ENCODE measurements at regions not wholly inside any gene's neighbourhood (a gene's known extent, or its start where the extent isn't known, plus 50 kb on each side); places are given as distances from the start of the nearest gene placed in this dataset.
"Not testable (repeated sequence)": the region's sequence is repeated elsewhere in the genome, so short reads cannot be mapped to it uniquely, and the experiment has no call there.

DNA sequence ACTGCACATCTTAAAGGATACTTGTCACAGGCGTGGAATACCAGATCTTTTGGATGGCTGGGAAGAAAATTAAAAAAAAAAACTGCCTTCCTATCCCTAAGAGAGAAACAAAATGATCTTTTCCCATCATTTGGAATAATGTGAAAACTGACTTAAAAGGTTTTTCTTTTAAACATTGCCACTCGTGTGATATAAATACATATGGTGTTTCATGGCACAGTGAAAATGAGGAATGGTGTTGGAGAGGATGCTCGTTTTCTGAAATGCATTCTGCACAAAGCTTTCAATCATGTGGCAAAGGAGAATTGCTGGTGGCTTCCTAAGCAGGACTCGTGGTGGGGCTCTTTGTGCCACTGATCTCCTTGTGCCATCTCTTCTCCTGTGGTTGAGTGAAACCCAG lies 74.9 kb upstream of the LRRC4C start:
- Histone ChIP-seq H3K4me1 (no peaks in the 10 kb centered on the region), H3K27ac (no peak overlapping the region), H3K4me3 (no peak overlapping the region), H3K27me3 (no peaks in the 10 kb centered on the region), H3K9me3 (no peaks in the 10 kb centered on the region), H3K36me3 (no peaks in the 10 kb centered on the region)
- intact Hi-C loops (cut with DNase I) = no loop called here
- ATAC-seq = no peak
- no peak for TF ChIP-seq CTCF (IDR thresholded peaks at IDR 0.05)
- DNase-seq = no peak

GRCh38 chr11:41534861-41535260 lies 75.4 kb upstream of the LRRC4C start:
- H3K4me1 ChIP-seq = no peaks in the 10 kb centered on the region
- ATAC-seq (no peak), DNase-seq (no peak)
- TF ChIP-seq CTCF (IDR thresholded peaks at IDR 0.05) = no peak
- no peak overlapping the region for H3K4me3 ChIP-seq
- no peaks in the 10 kb centered on the region for H3K27me3 ChIP-seq
- no peaks in the 10 kb centered on the region for H3K9me3 ChIP-seq
- no peak overlapping the region for H3K27ac ChIP-seq
- intact Hi-C loops (cut with DNase I) = no loop called here
- no peaks in the 10 kb centered on the region for H3K36me3 ChIP-seq

DNA sequence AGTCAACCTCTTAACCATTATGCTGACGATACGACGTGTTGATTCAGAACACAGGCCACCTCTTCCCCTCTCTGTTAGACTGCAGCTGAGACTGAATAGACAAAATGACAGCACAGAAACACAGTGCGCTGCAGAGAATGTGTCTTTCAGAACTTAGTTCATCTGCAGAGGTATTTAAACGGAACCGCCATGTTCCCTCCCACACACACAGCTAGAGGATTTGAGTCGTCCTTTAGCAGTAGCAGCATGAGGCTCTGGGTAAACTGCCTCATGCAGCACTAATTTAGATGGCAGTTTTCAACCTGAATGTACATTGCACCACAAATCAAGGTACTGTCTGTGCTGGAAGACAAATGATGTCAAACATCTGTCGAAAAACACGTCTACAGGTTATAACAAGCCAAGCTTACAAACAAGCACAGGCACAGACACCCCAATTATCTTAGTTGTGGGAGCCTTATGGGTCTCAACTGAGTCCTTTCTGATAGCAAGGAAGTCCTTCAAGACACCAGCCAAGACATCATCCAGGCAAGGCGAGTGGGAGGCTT lies 76.6 kb upstream of the LRRC4C start:
- no peaks in the 10 kb centered on the region for H3K9me3 ChIP-seq
- no peak overlapping the region for H3K4me3 ChIP-seq
- no peak for TF ChIP-seq CTCF (IDR thresholded peaks at IDR 0.05)
- H3K27me3 ChIP-seq = no peaks in the 10 kb centered on the region
- H3K36me3 ChIP-seq = no peaks in the 10 kb centered on the region
- no peak for ATAC-seq
- no peak for DNase-seq
- no peaks in the 10 kb centered on the region for H3K4me1 ChIP-seq
- intact Hi-C loops (cut with DNase I) = no loop called here
- H3K27ac ChIP-seq = no peak overlapping the region

- H3K27me3 ChIP-seq; ATAC-seq; H3K4me3 ChIP-seq; intact Hi-C loops (cut with DNase I); DNase-seq; H3K9me3 ChIP-seq; H3K4me1 ChIP-seq; H3K27ac ChIP-seq; H3K36me3 ChIP-seq: not testable (repeated sequence)
Observed at GRCh38 chr11:41544902-41545301, 85.5 kb upstream of the LRRC4C start.

GRCh38 chr11:41578421-41579051 lies 119.1 kb upstream of the LRRC4C start:
- H3K4me1 ChIP-seq = no peaks in the 10 kb centered on the region
- ATAC-seq (no peak), DNase-seq (no peak)
- no peaks in the 10 kb centered on the region for H3K36me3 ChIP-seq
- no peak overlapping the region for H3K4me3 ChIP-seq
- TF ChIP-seq CTCF (IDR thresholded peaks at IDR 0.05) = no peak
- H3K27me3 ChIP-seq = no peaks in the 10 kb centered on the region
- no peak overlapping the region for H3K27ac ChIP-seq
- H3K9me3 ChIP-seq = no peaks in the 10 kb centered on the region
- intact Hi-C loops (cut with DNase I) = no loop called here

- H3K36me3 ChIP-seq = no peaks in the 10 kb centered on the region
- no peak overlapping the region for H3K4me3 ChIP-seq
- H3K27ac ChIP-seq = no peak overlapping the region
- no peak for TF ChIP-seq CTCF (IDR thresholded peaks at IDR 0.05)
- H3K27me3 ChIP-seq = no peaks in the 10 kb centered on the region
- intact Hi-C loops (cut with DNase I) = no loop called here
- H3K4me1 ChIP-seq = no peaks in the 10 kb centered on the region
- H3K9me3 ChIP-seq = no peaks in the 10 kb centered on the region
- DNase-seq = no peak
- no peak for ATAC-seq
Observed at GRCh38 chr11:41579546-41579945, 120.1 kb upstream of the LRRC4C start.

All from upper lobe of right lung (tissue), 1 donor.